Motor neuron (in vitro differentiated cells): ENCODE measurements at regions not wholly inside any gene's neighbourhood (a gene's known extent, or its start where the extent isn't known, plus 50 kb on each side); places are given as distances from the start of the nearest gene placed in this dataset.

Source experiments
- ATAC-seq, 8 experiments: fragments of 200-7000 bp; cut with Tn5 transposase; replicated peaks in 6 of 8; 2 replicates each; pipeline ENCODE4 v1.8.0; 2021; ENCODE audit warnings: mild to moderate bottlenecking in 8 of 8, moderate library complexity in 8 of 8
- H3K27ac ChIP-seq, 2 donors: fragments of 250-450 bp; sonication (Bioruptor Pico); 2 replicates each; pipeline ENCODE4 v1.9.0; 2021; ENCODE audit warnings: antibody characterized with exemption in 2 of 2, mild to moderate bottlenecking in 2 of 2, moderate library complexity in 1 of 2
- H3K4me1 ChIP-seq, 2 donors: fragments of 250-450 bp; sonication (Bioruptor Pico); replicated peaks in 1 of 2; 2 replicates each; pipeline ENCODE4 v1.6.1; 2021; ENCODE audit warnings: antibody characterized with exemption in 2 of 2, mild to moderate bottlenecking in 2 of 2, moderate library complexity in 1 of 2
- H3K4me3 ChIP-seq, 5 donors: fragments of 250-450 bp; sonication (Bioruptor Pico); 2 replicates each; pipeline ENCODE4 v1.9.0; 2021; ENCODE audit warnings: antibody characterized with exemption in 5 of 5, mild to moderate bottlenecking in 5 of 5, moderate library complexity in 4 of 5
- WGBS, 10 experiments: fragments of 450-650 bp; shearing (Covaris generic); methylation state at CpG; one replicate each; pipeline ENCODE4 v1.0.0; 2022; 5-methylcytosine and 5-hydroxymethylcytosine counted together
- in situ Hi-C, 9 experiments: fragments of 400-800 bp; cut with MboI; loops; one replicate each; pipeline ENCODE4 v1.15.0; 2021; ENCODE audit warnings: low sequenced_read_pairs in 9 of 9, low pct_unique_long_range_greater_than_20kb in 2 of 9; ENCODE audit not compliant: unreplicated experiment in 9 of 9

- no peak for ATAC-seq
- 80 to 100% (median 91%) methylated on average over 2 to 10 of the region's 16 CpGs; no CpG with 5 or more reads in 3 of the 10 experiments for WGBS, 10 experiments
- Histone ChIP-seq H3K27ac (no peak overlapping the region), H3K4me1 (peaks cover 37 to 47% of the 10 kb centered on the region in 2 donors), H3K4me3 (no peak overlapping the region)
- in situ Hi-C loops = loop anchor here in 2 of 9 experiments (10.0 to 25.0 kb wide), 2 partner anchors 94 to 101 kb away; partner anchors contain the start of gene HGFAC (in 2 of the 2)
Observed at GRCh38 chr4:3343358-3343757, 50.5 kb downstream of the RGS12 start.

GRCh38 chr4:3344104-3344503 lies 51.3 kb downstream of the RGS12 start:
- 60 to 100% (median 79%) methylated on average over 1 to 5 of the region's 9 CpGs; no CpG with 5 or more reads in 7 of the 10 experiments for WGBS, 10 experiments
- in situ Hi-C loops = loop anchor here in 2 of 9 experiments (10.0 to 25.0 kb wide), 2 partner anchors 93 to 101 kb away; partner anchors contain the start of gene HGFAC (in 2 of the 2)
- Histone ChIP-seq H3K27ac (no peak overlapping the region), H3K4me3 (no peak overlapping the region), H3K4me1 (peaks cover 33 to 43% of the 10 kb centered on the region in 2 donors)
- ATAC-seq = no peak

- no peak for ATAC-seq
- Histone ChIP-seq H3K4me3 (no peak overlapping the region), H3K4me1 (peaks cover 28 to 38% of the 10 kb centered on the region in 2 donors), H3K27ac (no peak overlapping the region)
- in situ Hi-C loops = loop anchor here in 2 of 9 experiments (10.0 to 25.0 kb wide), 2 partner anchors 93 to 100 kb away; partner anchors contain the start of gene HGFAC (in 2 of the 2)
- WGBS, 10 experiments = 34 to 100% (median 87%) methylated on average over 1 to 4 of the region's 4 CpGs; no CpG with 5 or more reads in 3 of the 10 experiments
Observed at GRCh38 chr4:3344596-3344995, 51.8 kb downstream of the RGS12 start.

GRCh38 chr4:3345384-3345783 lies 52.6 kb downstream of the RGS12 start:
- WGBS, 10 experiments = 40 to 96% (median 85%) methylated on average over 1 to 5 of the region's 5 CpGs; no CpG with 5 or more reads in 2 of the 10 experiments

GRCh38 chr4:3346146-3346545 lies 53.3 kb downstream of the RGS12 start:
- no peak overlapping the region for H3K4me3 ChIP-seq
- 57 to 100% (median 85%) methylated on average over 1 to 4 of the region's 4 CpGs; no CpG with 5 or more reads in 4 of the 10 experiments for WGBS, 10 experiments
- ATAC-seq = peak; percentile 69 to 98 (median 78)
- peaks cover 14 to 24% of the 10 kb centered on the region in 2 donors for H3K4me1 ChIP-seq
- in situ Hi-C loops = loop anchor here in 2 of 9 experiments (10.0 to 25.0 kb wide), 2 partner anchors 91 to 99 kb away; partner anchors contain the start of gene HGFAC (in 2 of the 2)
- H3K27ac ChIP-seq = no peak overlapping the region

More at GRCh38 chr4:3345384-3345783, 52.6 kb downstream of the RGS12 start:
- Histone ChIP-seq H3K4me3 (no peak overlapping the region), H3K4me1 (peaks cover 20 to 30% of the 10 kb centered on the region in 2 donors), H3K27ac (no peak overlapping the region)
- in situ Hi-C loops = loop anchor here in 2 of 9 experiments (10.0 to 25.0 kb wide), 2 partner anchors 92 to 99 kb away; partner anchors contain the start of gene HGFAC (in 2 of the 2)
- ATAC-seq = no peak

GRCh38 chr4:3347871-3348270 lies 55.0 kb downstream of the RGS12 start:
- Histone ChIP-seq H3K27ac (no peak overlapping the region), H3K4me3 (no peak overlapping the region), H3K4me1 (peaks cover 9 to 12% of the 10 kb centered on the region in 2 donors)
- WGBS, 10 experiments = 90 to 100% (median 96%) methylated on average over 1 to 4 of the region's 4 CpGs
- no peak for ATAC-seq
- in situ Hi-C loops = loop anchor here in 2 of 9 experiments (10.0 to 25.0 kb wide), 2 partner anchors 89 to 97 kb away; partner anchors contain the start of gene HGFAC (in 2 of the 2)

- in situ Hi-C loops = loop anchor here in 2 of 9 experiments (10.0 to 25.0 kb wide), 2 partner anchors 89 to 96 kb away; partner anchors contain the start of gene HGFAC (in 2 of the 2)
- WGBS, 10 experiments = 75 to 100% (median 82%) methylated on average over 3 to 7 of the region's 7 CpGs
- peaks cover 9% of the 10 kb centered on the region in 2 donors for H3K4me1 ChIP-seq
- H3K4me3 ChIP-seq = no peak overlapping the region
- no peak overlapping the region for H3K27ac ChIP-seq
- no peak for ATAC-seq
Observed at GRCh38 chr4:3348621-3349020, 55.8 kb downstream of the RGS12 start.

GRCh38 chr4:3349116-3349515 lies 56.3 kb downstream of the RGS12 start:
- Histone ChIP-seq H3K4me1 (peaks cover 9% of the 10 kb centered on the region in 2 donors), H3K4me3 (no peak overlapping the region), H3K27ac (no peak overlapping the region)
- in situ Hi-C loops = loop anchor here in 2 of 9 experiments (10.0 to 25.0 kb wide), 2 partner anchors 88 to 96 kb away; partner anchors contain the start of gene HGFAC (in 2 of the 2)
- ATAC-seq = no peak
- 60 to 95% (median 77%) methylated on average over 2 to 4 of the region's 4 CpGs for WGBS, 10 experiments

- no peak overlapping the region for H3K4me3 ChIP-seq
- H3K4me1 ChIP-seq = peaks cover 4 to 7% of the 10 kb centered on the region in 2 donors
- peak in 5 of 8 experiments; percentile 21 to 69 (median 53) for ATAC-seq
- in situ Hi-C loops = no loop called here
- H3K27ac ChIP-seq = no peak overlapping the region
- 42 to 100% (median 76%) methylated on average over 1 to 3 of the region's 3 CpGs; no CpG with 5 or more reads in 1 of the 10 experiments for WGBS, 10 experiments
Observed at GRCh38 chr4:3351997-3352396, 59.2 kb downstream of the RGS12 start.

GRCh38 chr4:3352505-3352904 lies 59.7 kb downstream of the RGS12 start:
- Histone ChIP-seq H3K4me1 (peaks cover 4 to 7% of the 10 kb centered on the region in 2 donors), H3K4me3 (no peak overlapping the region), H3K27ac (no peak overlapping the region)
- 0 to 100% (median 86%) methylated on average over 1 to 5 of the region's 5 CpGs for WGBS, 10 experiments
- in situ Hi-C loops = no loop called here
- ATAC-seq = no peak

GRCh38 chr4:3352941-3353594 lies 60.2 kb downstream of the RGS12 start:
- Histone ChIP-seq H3K27ac (no peak overlapping the region), H3K4me3 (no peak overlapping the region), H3K4me1 (peaks cover 4 to 7% of the 10 kb centered on the region in 2 donors)
- WGBS, 10 experiments = 86 to 100% (median 95%) methylated on average over 3 to 9 of the region's 14 CpGs; no CpG with 5 or more reads in 3 of the 10 experiments
- no peak for ATAC-seq
- in situ Hi-C loops = no loop called here

GRCh38 chr4:3353752-3354454 lies 61.1 kb downstream of the RGS12 start:
- no peak overlapping the region for H3K4me3 ChIP-seq
- H3K4me1 ChIP-seq = peaks cover 0 to 7% of the 10 kb centered on the region in 2 donors
- no peak overlapping the region for H3K27ac ChIP-seq
- in situ Hi-C loops = no loop called here
- ATAC-seq = no peak
- 80 to 100% (median 96%) methylated on average over 1 to 4 of the region's 4 CpGs; no CpG with 5 or more reads in 3 of the 10 experiments for WGBS, 10 experiments

- no peak for ATAC-seq
- 60 to 100% (median 95%) methylated on average over 1 to 4 of the region's 4 CpGs for WGBS, 10 experiments
Observed at GRCh38 chr4:3354455-3354811, 61.6 kb downstream of the RGS12 start.

More at GRCh38 chr4:3354455-3354811, 61.6 kb downstream of the RGS12 start:
- in situ Hi-C loops = no loop called here
- peaks cover 0 to 7% of the 10 kb centered on the region in 2 donors for H3K4me1 ChIP-seq
- H3K4me3 ChIP-seq = no peak overlapping the region
- H3K27ac ChIP-seq = no peak overlapping the region
